GM12878 (cell line): ENCODE measurements at regions not wholly inside any gene's neighbourhood (a gene's known extent, or its start where the extent isn't known, plus 50 kb on each side); places are given as distances from the start of the nearest gene placed in this dataset.

Source experiments
- ATAC-seq: fragments of 200-7000 bp; cut with Tn5 transposase; 3 replicates; pipeline ENCODE4 v1.9.1; 2020; ENCODE audit warnings: mild to moderate bottlenecking, moderate library complexity
- BruUV-seq: library from RNA; stranded (reverse); fragments of 400-500 nt; replicated peaks from 2 replicates; lab custom pipeline; 2021; lab: Mats Ljungman, UMichigan
- CTCF ChIA-PET: fragments of 300-600 bp; sonication (Branson Sonifier 250); formaldehyde crosslinking; extraction: SDS; loops from one replicate; lab custom pipeline; 2021; ENCODE audit warnings: inconsistent platforms; lab: Yijun Ruan, JAX
- POLR2A ChIA-PET: fragments of 350-600 bp; formaldehyde crosslinking; extraction: SDS; loops from one replicate; lab custom pipeline; 2021; ENCODE audit warnings: inconsistent platforms; lab: Charles Lee
- RAD21 ChIA-PET: fragments of 300-600 bp; sonication (Branson Sonifier 250); formaldehyde crosslinking; loops from one replicate; lab custom pipeline; 2023; ENCODE audit warnings: antibody characterized with exemption; ENCODE audit not compliant: unreplicated experiment; lab: Charles Lee
- SMC1A ChIA-PET: fragments of 300-600 bp; sonication (Branson Sonifier 250); formaldehyde crosslinking; loops from one replicate; lab custom pipeline; 2023; ENCODE audit not compliant: unreplicated experiment, uncharacterized antibody; lab: Charles Lee
- DNase-seq: peaks from one replicate; pipeline ENCODE4 v3.0.0-alpha.2; 2011; ENCODE audit warnings: low read depth, low spot score
- FAIRE-seq: peaks from 3 replicates; lab custom pipeline; 2011; peaks lifted over from hg19 to GRCh38; lab: Jason Lieb, UNC
- H2AFZ ChIP-seq: 2 replicates; pipeline ENCODE4 v1.6.0; 2011; ENCODE audit warnings: low read depth, low read length, control low read depth; ENCODE audit not compliant: control insufficient read depth
- H3K27ac ChIP-seq: 2 replicates; pipeline ENCODE4 v1.5.1; 2011; ENCODE audit warnings: control low read depth; ENCODE audit not compliant: control insufficient read depth, insufficient read depth
- H3K27me3 ChIP-seq, 2 experiments: replicated peaks in 1 of 2; 2 replicates each; pipeline versions ENCODE4 v1.6.0 to v1.6.1; 2011; ENCODE audit warnings: low read length in 1 of 2; ENCODE audit not compliant: control insufficient read depth in 2 of 2, insufficient read depth in 2 of 2
- H3K36me3 ChIP-seq, 2 experiments: 2 replicates each; pipeline ENCODE4 v1.5.1; 2011; ENCODE audit warnings: low read length in 1 of 2; ENCODE audit not compliant: control insufficient read depth in 2 of 2, insufficient read depth in 2 of 2
- H3K4me1 ChIP-seq: 2 replicates; pipeline ENCODE4 v1.6.1; 2011; ENCODE audit warnings: mild to moderate bottlenecking, low read length, moderate library complexity, mixed read lengths; ENCODE audit not compliant: control insufficient read depth, insufficient read depth
- H3K4me2 ChIP-seq: 2 replicates; pipeline ENCODE4 v1.6.0; 2011; ENCODE audit warnings: control low read depth; ENCODE audit not compliant: control insufficient read depth, insufficient read depth
- H3K4me3 ChIP-seq: fragments of 200-600 bp; sonication (generic); 2 replicates; pipeline ENCODE4 v1.5.1; 2016
- H3K79me2 ChIP-seq: 2 replicates; pipeline ENCODE4 v1.6.0; 2011; ENCODE audit warnings: low read length; ENCODE audit not compliant: control insufficient read depth, insufficient read depth
- H3K9ac ChIP-seq: 2 replicates; pipeline ENCODE4 v1.8.0; 2011; ENCODE audit warnings: low read length, control low read depth, mixed read lengths; ENCODE audit not compliant: control insufficient read depth, insufficient read depth
- H3K9me3 ChIP-seq: replicated peaks from 3 replicates; pipeline ENCODE4 v1.5.1; 2011; ENCODE audit warnings: mild to moderate bottlenecking, low read length; ENCODE audit not compliant: control insufficient read depth, insufficient read depth
- H4K20me1 ChIP-seq: 2 replicates; pipeline ENCODE4 v1.6.0; 2011; ENCODE audit not compliant: control insufficient read depth, insufficient read depth
- ASH2L ChIP-seq: fragments of 300-600, 200-600 bp; sonication (generic); IDR thresholded peaks from 2 replicates; pipeline ENCODE4 v1.6.1; 2017; ENCODE audit warnings: low read depth, mild to moderate bottlenecking, borderline replicate concordance
- CBX3 ChIP-seq: fragments of 200-600 bp; sonication (generic); IDR thresholded peaks from 2 replicates; pipeline ENCODE4 v1.6.1; 2016; ENCODE audit warnings: low read depth, borderline replicate concordance
- CEBPB ChIP-seq, 2 experiments: fragments of 150-350 bp in 1 of 2; IDR thresholded peaks; 2 replicates each; pipeline ENCODE4 v1.6.1; 2012 to 2014; ENCODE audit warnings: low read depth in 2 of 2, low read length in 2 of 2, borderline replicate concordance in 1 of 2, inconsistent platforms in 1 of 2
- CHD1 ChIP-seq: IDR thresholded peaks from 2 replicates; pipeline ENCODE4 v1.6.1; 2012; ENCODE audit warnings: low read depth, low read length, improper control_type of control experiment
- EP300 ChIP-seq, 2 experiments: fragments of 150-350 bp in 1 of 2; IDR thresholded peaks; 2 replicates each; pipeline ENCODE4 v1.6.1; 2011 to 2012; ENCODE audit warnings: low read depth in 2 of 2, low read length in 2 of 2, borderline replicate concordance in 1 of 2, improper control_type of control experiment in 1 of 2, inconsistent platforms in 1 of 2; ENCODE audit not compliant: control insufficient read depth in 1 of 2
- FOXM1 ChIP-seq: IDR thresholded peaks from 2 replicates; pipeline ENCODE4 v1.6.1; 2012; ENCODE audit warnings: low read depth, mild to moderate bottlenecking, inconsistent platforms, low read length, moderate library complexity
- HDAC2 ChIP-seq: fragments of 200-600 bp; sonication (generic); IDR thresholded peaks from 2 replicates; pipeline ENCODE4 v1.6.1; 2017
- IRF4 ChIP-seq: IDR thresholded peaks from 2 replicates; pipeline ENCODE4 v1.6.1; 2011; ENCODE audit warnings: low read depth, low read length
- IRF5 ChIP-seq: fragments of 450-650 bp; IDR thresholded peaks from 2 replicates; pipeline ENCODE4 v1.6.1; 2017; ENCODE audit warnings: borderline replicate concordance
- KDM1A ChIP-seq: fragments of 200-600 bp; sonication (generic); IDR thresholded peaks from 2 replicates; pipeline ENCODE4 v1.6.1; 2016; ENCODE audit warnings: borderline replicate concordance
- MLLT1 ChIP-seq: fragments of 450-650 bp; IDR thresholded peaks from 2 replicates; pipeline ENCODE4 v1.6.1; 2016; ENCODE audit warnings: mild to moderate bottlenecking
- NFXL1 ChIP-seq: fragments of 450-650 bp; IDR thresholded peaks from 2 replicates; pipeline ENCODE4 v1.6.1; 2017; ENCODE audit warnings: antibody characterized with exemption, mild to moderate bottlenecking, borderline replicate concordance
- POLR2A ChIP-seq: IDR thresholded peaks from 2 replicates; pipeline ENCODE4 v1.6.1; 2011; ENCODE audit warnings: low read depth, mild to moderate bottlenecking, low read length
- PRDM15 ChIP-seq: fragments of 450-650 bp; formaldehyde crosslinking; IDR thresholded peaks from 2 replicates; pipeline ENCODE4 v1.4.0; 2020; ENCODE audit warnings: mild to moderate bottlenecking, moderate library complexity
- TCF3 ChIP-seq: IDR thresholded peaks from 2 replicates; pipeline ENCODE4 v1.6.1; 2012; ENCODE audit warnings: low read depth, mild to moderate bottlenecking, low read length, borderline replicate concordance; ENCODE audit not compliant: insufficient read depth
- TCF7 ChIP-seq: IDR thresholded peaks from 2 replicates; pipeline ENCODE4 v1.6.1; 2014; ENCODE audit warnings: antibody characterized with exemption, borderline replicate concordance
- WGBS: methylation state at CpG from one replicate; pipeline ENCODE4 v1.1.6; 2016; ENCODE audit warnings: low lambda C conversion rate; ENCODE audit not compliant: insufficient replicate concordance, insufficient coverage; ENCODE audit errors: missing lambda C conversion rate; 5-methylcytosine and 5-hydroxymethylcytosine counted together
- in situ Hi-C: fragments of 300-500 bp; cut with MboI; formaldehyde crosslinking; loops from 9 replicates; pipeline ENCODE4 v1.14.3; 2018; ENCODE audit warnings: mixed read lengths
- intact Hi-C: fragments of 100-400 bp; cut with micrococcal nuclease; formaldehyde crosslinking; loops from one replicate; pipeline ENCODE4 v1.14.2; 2022; ENCODE audit not compliant: unreplicated experiment

DNA sequence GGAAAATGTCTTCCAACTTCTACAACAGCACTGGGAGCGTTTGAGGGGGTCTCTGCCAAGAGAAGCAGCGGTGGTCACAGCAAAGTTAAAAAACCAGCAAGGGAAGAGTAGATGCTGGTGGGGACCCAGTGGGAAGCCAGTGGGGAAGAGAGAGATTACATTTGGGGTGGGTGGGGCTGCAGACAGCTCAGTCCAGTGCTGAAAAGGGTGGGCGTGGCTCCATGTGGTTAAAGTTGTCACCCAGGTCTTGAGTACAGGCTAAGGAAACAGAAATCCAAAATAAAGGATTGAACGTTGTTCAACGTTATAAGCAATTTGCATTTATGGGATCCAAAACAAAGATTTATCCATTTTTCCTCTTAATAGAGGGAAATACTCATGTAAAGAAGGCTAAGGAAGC is 106.3 kb upstream of the LY86 start:
- POLR2A ChIA-PET: no interaction called here
- ATAC-seq: no peak

More for the DNA sequence above, 106.3 kb upstream of the LY86 start:
- H3K9me3 ChIP-seq: no peaks in the 10 kb centered on the region; the same call in 2 of the 3 replicates
- H3K4me3 ChIP-seq: no peak overlapping the region
- no peaks in the 10 kb centered on the region for H3K79me2 ChIP-seq
- ChIA-PET CTCF (no interaction called here), RAD21 (no interaction called here), SMC1A (no interaction called here)
- no peak for DNase-seq
- H3K4me1 ChIP-seq: no peaks in the 10 kb centered on the region
- no peak overlapping the region for H2AFZ ChIP-seq
- no peaks in the 10 kb centered on the region for H3K27me3 ChIP-seq
- intact Hi-C loops: no loop called here
- no peaks in the 10 kb centered on the region for H4K20me1 ChIP-seq
- no peak overlapping the region for H3K9ac ChIP-seq
- no peaks in the 10 kb centered on the region; a peak in 1 of 4 replicates for H3K36me3 ChIP-seq
- TF ChIP-seq FOXM1 (no peak), CBX3 (no peak), POLR2A (no peak), CHD1 (no peak), EP300 (IDR thresholded peaks at IDR 0.05; ENCODE audit: borderline replicate concordance in 1 of 2, control insufficient read depth in 1 of 2, low read depth in 2 of 2, low read length in 2 of 2) (no peak), HDAC2 (no peak), TCF7 (no peak), KDM1A (no peak), PRDM15 (CRISPR knock-in tag) (no peak), ASH2L (no peak), CEBPB (IDR thresholded peaks at IDR 0.05; ENCODE audit: borderline replicate concordance in 1 of 2, low read depth in 2 of 2, low read length in 2 of 2) (no peak), TCF3 (no peak), NFXL1 (no peak), IRF5 (no peak), IRF4 (no peak), MLLT1 (no peak)
- in situ Hi-C loops: no loop called here
- WGBS: 84% methylated on average over 5 of the region's 5 CpGs
- no peak for FAIRE-seq
- BruUV-seq: no TSS peak
- H3K27ac ChIP-seq: no peak overlapping the region
- no peak overlapping the region for H3K4me2 ChIP-seq
